ENCODE measurements at regions not wholly inside any gene's neighbourhood (a gene's known extent, or its start where the extent isn't known, plus 50 kb on each side); places are given as distances from the start of the nearest gene placed in this dataset.
"Not testable (repeated sequence)": the region's sequence is repeated elsewhere in the genome, so short reads cannot be mapped to it uniquely, and the experiment has no call there.

GRCh38 chr11:97557399-97557798 is 1167.6 kb downstream of the JRKL start:
- CTCF ChIA-PET: no interaction called here
- POLR2A ChIA-PET: no interaction called here
- DNase-seq (ENCODE audit: low read depth, low spot score): no peak
- no peak overlapping the region for H3K4me3 ChIP-seq (ENCODE audit: low read depth, low read length)
- no peak for TF ChIP-seq CTCF (IDR thresholded peaks at IDR 0.05; ENCODE audit: insufficient read depth, low read length, missing control alignments)

GRCh38 chr11:97567801-97568200 is 1178.0 kb downstream of the JRKL start:
- POLR2A ChIA-PET: no interaction called here

GRCh38 chr11:97570636-97571035 is 1180.8 kb downstream of the JRKL start:
- POLR2A ChIA-PET: no interaction called here
- no peak overlapping the region for H3K4me3 ChIP-seq (ENCODE audit: low read depth, low read length)
- no peak for TF ChIP-seq CTCF (IDR thresholded peaks at IDR 0.05; ENCODE audit: insufficient read depth, low read length, missing control alignments)
- CTCF ChIA-PET: no interaction called here
- DNase-seq (ENCODE audit: low read depth, low spot score): no peak

More at GRCh38 chr11:97567801-97568200, 1178.0 kb downstream of the JRKL start:
- H3K4me3 ChIP-seq (ENCODE audit: low read depth, low read length): no peak overlapping the region
- CTCF ChIA-PET: no interaction called here
- DNase-seq (ENCODE audit: low read depth, low spot score): no peak
- no peak for TF ChIP-seq CTCF (IDR thresholded peaks at IDR 0.05; ENCODE audit: insufficient read depth, low read length, missing control alignments)

GRCh38 chr11:97573771-97574170 is 1184.0 kb downstream of the JRKL start:
- H3K4me3 ChIP-seq (ENCODE audit: low read depth, low read length); POLR2A ChIA-PET; DNase-seq (ENCODE audit: low read depth, low spot score); CTCF ChIA-PET: not testable (repeated sequence)

- no peak overlapping the region for H3K4me3 ChIP-seq (ENCODE audit: low read depth, low read length)
- no peak for DNase-seq (ENCODE audit: low read depth, low spot score)
- ChIA-PET CTCF (no interaction called here), POLR2A (no interaction called here)
- no peak for TF ChIP-seq CTCF (IDR thresholded peaks at IDR 0.05; ENCODE audit: insufficient read depth, low read length, missing control alignments)
These were observed 1185.3 kb downstream of the JRKL start for GRCh38 chr11:97574976-97575665.

- POLR2A ChIA-PET: no interaction called here
- DNase-seq (ENCODE audit: low read depth, low spot score): no peak
- H3K4me3 ChIP-seq (ENCODE audit: low read depth, low read length): no peak overlapping the region
- CTCF ChIA-PET: no interaction called here
- TF ChIP-seq CTCF (IDR thresholded peaks at IDR 0.05; ENCODE audit: insufficient read depth, low read length, missing control alignments): no peak
These were observed 1217.6 kb downstream of the JRKL start for GRCh38 chr11:97607291-97608000.

GRCh38 chr11:97610000-97610399 is 1220.2 kb downstream of the JRKL start:
- no peak overlapping the region for H3K4me3 ChIP-seq (ENCODE audit: low read depth, low read length)
- ChIA-PET POLR2A (no interaction called here), CTCF (no interaction called here)
- DNase-seq (ENCODE audit: low read depth, low spot score): no peak
- no peak for TF ChIP-seq CTCF (IDR thresholded peaks at IDR 0.05; ENCODE audit: insufficient read depth, low read length, missing control alignments)
